Cardiac muscle cell (in vitro differentiated cells and primary cell): ENCODE measurements at regions not wholly inside any gene's neighbourhood (a gene's known extent, or its start where the extent isn't known, plus 50 kb on each side); places are given as distances from the start of the nearest gene placed in this dataset.

Experiments
- DNase-seq, 2 donors: peaks; one replicate each; pipeline versions ENCODE4 v3.0.0 to v3.0.0-alpha.2; 2010 to 2017; ENCODE audit warnings: low read depth in 1 of 2, low spot score in 1 of 2
- H3K27ac ChIP-seq: fragments of 200-600 bp; sonication (generic); 2 replicates; pipeline ENCODE4 v1.5.1; 2016
- H3K27me3 ChIP-seq: fragments of 200-600 bp; sonication (generic); 2 replicates; pipeline ENCODE4 v1.6.0; 2016; ENCODE audit warnings: control low read depth
- H3K36me3 ChIP-seq: fragments of 200-600 bp; sonication (generic); 2 replicates; pipeline ENCODE4 v1.5.1; 2016; ENCODE audit warnings: control low read depth
- H3K4me1 ChIP-seq: fragments of 200-600 bp; sonication (generic); 2 replicates; pipeline ENCODE4 v1.8.1; 2017; ENCODE audit warnings: low read depth, mild to moderate bottlenecking, mixed run types
- H3K4me3 ChIP-seq: fragments of 200-600 bp; sonication (generic); 2 replicates; pipeline ENCODE4 v1.5.1; 2016; ENCODE audit warnings: mild to moderate bottlenecking
- H3K9me3 ChIP-seq: fragments of 200-600 bp; sonication (generic); 2 replicates; pipeline ENCODE4 v1.5.1; 2017; ENCODE audit warnings: low read depth, mild to moderate bottlenecking, control low read depth
- CTCF ChIP-seq: IDR thresholded peaks from 2 replicates; pipeline ENCODE4 v1.5.1; 2012; ENCODE audit warnings: low read depth, mild to moderate bottlenecking, low read length

GRCh38 chr1:195428927-195429326 is 1179.3 kb downstream of the KCNT2 start:
- Histone ChIP-seq H3K27ac (no peak overlapping the region), H3K4me1 (no peaks in the 10 kb centered on the region), H3K36me3 (no peaks in the 10 kb centered on the region), H3K27me3 (no peaks in the 10 kb centered on the region), H3K9me3 (no peaks in the 10 kb centered on the region), H3K4me3 (no peak overlapping the region)
- DNase-seq: no peak
- no peak for TF ChIP-seq CTCF

- no peak for TF ChIP-seq CTCF
- no peaks in the 10 kb centered on the region for H3K4me1 ChIP-seq
- H3K27ac ChIP-seq: no peak overlapping the region
- H3K27me3 ChIP-seq: no peaks in the 10 kb centered on the region
- no peaks in the 10 kb centered on the region for H3K36me3 ChIP-seq
- no peak for DNase-seq
- no peak overlapping the region for H3K4me3 ChIP-seq
- no peaks in the 10 kb centered on the region for H3K9me3 ChIP-seq
Observed at GRCh38 chr1:195415584-195415983, 1192.7 kb downstream of the KCNT2 start.

- Histone ChIP-seq H3K9me3 (no peaks in the 10 kb centered on the region), H3K4me1 (no peaks in the 10 kb centered on the region), H3K27ac (no peak overlapping the region), H3K27me3 (no peaks in the 10 kb centered on the region), H3K36me3 (no peaks in the 10 kb centered on the region), H3K4me3 (no peak overlapping the region)
- DNase-seq: no peak
- no peak for TF ChIP-seq CTCF
Observed at GRCh38 chr1:195394567-195394966, 1213.7 kb downstream of the KCNT2 start.

GRCh38 chr1:195376190-195376589 is 1232.0 kb downstream of the KCNT2 start:
- Histone ChIP-seq H3K36me3 (no peaks in the 10 kb centered on the region), H3K4me1 (no peaks in the 10 kb centered on the region), H3K9me3 (no peaks in the 10 kb centered on the region), H3K27me3 (no peaks in the 10 kb centered on the region), H3K4me3 (no peak overlapping the region), H3K27ac (no peak overlapping the region)
- DNase-seq: no peak
- TF ChIP-seq CTCF: no peak

GRCh38 chr1:195373856-195374255 is 1234.4 kb downstream of the KCNT2 start:
- no peaks in the 10 kb centered on the region for H3K27me3 ChIP-seq
- DNase-seq: no peak
- H3K9me3 ChIP-seq: no peaks in the 10 kb centered on the region
- H3K4me1 ChIP-seq: no peaks in the 10 kb centered on the region
- H3K27ac ChIP-seq: no peak overlapping the region
- TF ChIP-seq CTCF: no peak
- no peak overlapping the region for H3K4me3 ChIP-seq
- no peaks in the 10 kb centered on the region for H3K36me3 ChIP-seq

- H3K4me3 ChIP-seq: no peak overlapping the region
- peak in 1 of 2 donors; percentile 53 for DNase-seq
- TF ChIP-seq CTCF: no peak
- H3K27me3 ChIP-seq: no peaks in the 10 kb centered on the region
- no peaks in the 10 kb centered on the region for H3K9me3 ChIP-seq
- H3K4me1 ChIP-seq: no peaks in the 10 kb centered on the region
- no peaks in the 10 kb centered on the region for H3K36me3 ChIP-seq
- H3K27ac ChIP-seq: no peak overlapping the region
Observed at GRCh38 chr1:195345149-195345548, 1263.1 kb downstream of the KCNT2 start.
